Activated naive CD4-positive, alpha-beta T cell treated with anti-CD3 and anti-CD28 coated beads, Interleukin-2, amount 50 U/mL, for 16 hours (primary cell): ENCODE measurements at regions not wholly inside any gene's neighbourhood (a gene's known extent, or its start where the extent isn't known, plus 50 kb on each side); places are given as distances from the start of the nearest gene placed in this dataset.
"Not testable (repeated sequence)": the region's sequence is repeated elsewhere in the genome, so short reads cannot be mapped to it uniquely, and the experiment has no call there.

Experiments used
- DNase-seq: peaks from one replicate; pipeline ENCODE4 v3.0.0-alpha.2; 2020

GRCh38 chr11:67940440-67940839 lies 63.5 kb downstream of the UNC93B1 start:
- not testable (repeated sequence) for DNase-seq

- not testable (repeated sequence) for DNase-seq
These were observed 64.9 kb downstream of the UNC93B1 start for GRCh38 chr11:67938964-67939363.

- not testable (repeated sequence) for DNase-seq
These were observed 65.5 kb downstream of the UNC93B1 start for GRCh38 chr11:67938371-67938770.

- not testable (repeated sequence) for DNase-seq
These were observed 80.3 kb downstream of the UNC93B1 start for GRCh38 chr11:67923565-67923964.

- DNase-seq = peak; percentile 19
These were observed 83.4 kb downstream of the UNC93B1 start for GRCh38 chr11:67920546-67920945.

- DNase-seq = not testable (repeated sequence)
These were observed 91.7 kb downstream of the UNC93B1 start for GRCh38 chr11:67912184-67912583.

- DNase-seq = not testable (repeated sequence)
These were observed 92.7 kb downstream of the UNC93B1 start for GRCh38 chr11:67911211-67911610.

GRCh38 chr11:67910803-67911202 lies 93.1 kb downstream of the UNC93B1 start:
- DNase-seq = not testable (repeated sequence)

- not testable (repeated sequence) for DNase-seq
These were observed 96.9 kb downstream of the UNC93B1 start for GRCh38 chr11:67906969-67907368.

- not testable (repeated sequence) for DNase-seq
These were observed 104.4 kb downstream of the UNC93B1 start for GRCh38 chr11:67899462-67899861.

- DNase-seq = not testable (repeated sequence)
These were observed 110.4 kb downstream of the UNC93B1 start for GRCh38 chr11:67893487-67893886.

GRCh38 chr11:67889646-67890045 lies 114.3 kb downstream of the UNC93B1 start:
- DNase-seq = not testable (repeated sequence)

- not testable (repeated sequence) for DNase-seq
These were observed 115.8 kb downstream of the UNC93B1 start for GRCh38 chr11:67888056-67888455.

GRCh38 chr11:67886672-67887071 lies 117.2 kb downstream of the UNC93B1 start:
- not testable (repeated sequence) for DNase-seq

- DNase-seq = not testable (repeated sequence)
These were observed 117.7 kb downstream of the UNC93B1 start for GRCh38 chr11:67886207-67886606.

GRCh38 chr11:67885574-67885973 lies 118.3 kb downstream of the UNC93B1 start:
- not testable (repeated sequence) for DNase-seq

- DNase-seq = not testable (repeated sequence)
These were observed 118.9 kb downstream of the UNC93B1 start for GRCh38 chr11:67884761-67885558.

GRCh38 chr11:67884073-67884757 lies 119.7 kb downstream of the UNC93B1 start:
- not testable (repeated sequence) for DNase-seq

- not testable (repeated sequence) for DNase-seq
These were observed 121.6 kb downstream of the UNC93B1 start for GRCh38 chr11:67882304-67882703.

- DNase-seq = not testable (repeated sequence)
These were observed 122.1 kb downstream of the UNC93B1 start for GRCh38 chr11:67881836-67882235.

- not testable (repeated sequence) for DNase-seq
These were observed 123.2 kb downstream of the UNC93B1 start for GRCh38 chr11:67880594-67881196.

GRCh38 chr11:67878666-67879065 lies 125.2 kb downstream of the UNC93B1 start:
- not testable (repeated sequence) for DNase-seq

GRCh38 chr11:67877316-67877715 lies 126.6 kb downstream of the UNC93B1 start:
- not testable (repeated sequence) for DNase-seq
